Ovary (tissue), 7 donors: ENCODE measurements at regions not wholly inside any gene's neighbourhood (a gene's known extent, or its start where the extent isn't known, plus 50 kb on each side); places are given as distances from the start of the nearest gene placed in this dataset.

Source experiments
- DNase-seq, 5 donors: peaks; one replicate each; pipeline ENCODE4 v3.0.0-alpha.2; 2019 to 2020
- H3K27ac ChIP-seq, 2 donors: fragments of 200-600 bp; one replicate each; pipeline versions ENCODE4 v1.5.1 to v1.8.0; 2019 to 2022
- H3K27me3 ChIP-seq: fragments of 200-600 bp; one replicate; pipeline ENCODE4 v1.8.0; 2022
- H3K36me3 ChIP-seq: fragments of 200-600 bp; sonication (generic); one replicate; pipeline ENCODE4 v1.5.1; 2019
- H3K4me1 ChIP-seq: one replicate; pipeline ENCODE4 v1.8.1; 2013; ENCODE audit warnings: mild to moderate bottlenecking, moderate library complexity; ENCODE audit not compliant: insufficient read depth
- H3K4me3 ChIP-seq: fragments of 200-600 bp; sonication (generic); one replicate; pipeline ENCODE4 v1.5.1; 2017
- H3K9me3 ChIP-seq, 2 donors: fragments of 200-600 bp in 1 of 2; sonication (generic) in 1 of 2; one replicate each; pipeline versions ENCODE4 v1.5.1 to v1.8.1; 2013 to 2019; ENCODE audit warnings: mild to moderate bottlenecking in 1 of 2, moderate library complexity in 1 of 2
- CTCF ChIP-seq, 3 donors: fragments of 450-650 bp in 2 of 3; fragments of 200-600 bp in 1 of 3; IDR thresholded peaks; one replicate each; pipeline versions ENCODE4 v1.5.1 to v1.8.0; 2016 to 2022; ENCODE audit warnings: antibody characterized with exemption in 3 of 3, mild to moderate bottlenecking in 1 of 3
- EP300 ChIP-seq: sonication (generic); formaldehyde crosslinking; IDR thresholded peaks from one replicate; pipeline ENCODE4 v1.6.1; 2017; ENCODE audit warnings: antibody characterized with exemption
- POLR2A ChIP-seq: fragments of 450-650 bp; IDR thresholded peaks from one replicate; pipeline ENCODE4 v1.6.1; 2017; ENCODE audit warnings: antibody characterized with exemption, mild to moderate bottlenecking, moderate library complexity
- WGBS, 3 donors: extraction: QIAGEN DNeasy Blood & Tissue Kit in 1 of 3; methylation state at CpG; one replicate each; pipeline versions ENCODE4 v1.1.5 to v1.1.7; 2013 to 2017; 5-methylcytosine and 5-hydroxymethylcytosine counted together
- intact Hi-C, 4 donors: fragments of 100-400 bp; cut with DNase I; formaldehyde crosslinking; loops; one replicate each; pipeline versions ENCODE4 v1.11.0 to v1.15.1; 2022 to 2023
- donor health status: DM: no; HTN: no; CAD: no; lungs with moderate emphysema.
- donor health status: DM: no; HTN: no; CAD: no.
- donor health status: Bipolar disorder and iron deficiency.
- donor health status: DM: no; HTN: no; CAD: no.
- donor health status: DM: yes; HTN: yes; CAD: no.

- H3K27me3 ChIP-seq = no peaks in the 10 kb centered on the region
- TF ChIP-seq EP300 (no peak), POLR2A (no peak), CTCF (IDR thresholded peaks at IDR 0.05) (no peak)
- H3K4me3 ChIP-seq = no peak overlapping the region
- H3K36me3 ChIP-seq = no peaks in the 10 kb centered on the region
- no peaks in the 10 kb centered on the region for H3K4me1 ChIP-seq
- intact Hi-C loops = no loop called here
- WGBS, 3 donors = 74 to 87% (median 76%) methylated on average over 3 of the region's 3 CpGs
- DNase-seq = no peak
- H3K27ac ChIP-seq = no peak overlapping the region
- peaks cover 0 to 5% of the 10 kb centered on the region in 2 donors for H3K9me3 ChIP-seq
These were observed 68.4 kb upstream of the BCAT1 start for GRCh38 chr12:25017336-25017735.

DNA sequence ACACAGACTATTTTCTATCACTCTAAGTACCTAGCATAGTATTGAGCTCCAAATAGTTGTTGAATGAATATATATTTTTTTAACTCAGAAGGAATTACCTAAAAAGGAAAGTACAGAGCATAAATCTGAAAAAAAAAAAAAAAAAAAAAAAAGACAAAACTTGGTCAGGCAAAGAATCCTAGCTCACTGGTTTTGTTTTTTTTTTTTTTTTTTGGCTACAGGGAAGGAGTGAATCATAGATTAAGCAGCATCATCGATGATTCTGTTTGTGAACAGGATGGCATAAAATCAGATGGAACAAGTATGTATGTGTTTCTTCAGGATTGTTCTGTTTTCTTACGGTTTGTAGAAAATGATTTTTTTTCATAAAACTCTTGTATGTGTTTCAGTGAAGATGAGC is 66.1 kb upstream of the BCAT1 start:
- TF ChIP-seq CTCF (IDR thresholded peaks at IDR 0.05) (no peak), EP300 (no peak), POLR2A (no peak)
- Histone ChIP-seq H3K27me3 (no peaks in the 10 kb centered on the region), H3K27ac (no peak overlapping the region), H3K4me1 (no peaks in the 10 kb centered on the region), H3K36me3 (no peaks in the 10 kb centered on the region), H3K9me3 (peaks cover 0 to 5% of the 10 kb centered on the region in 2 donors), H3K4me3 (no peak overlapping the region)
- intact Hi-C loops = no loop called here
- DNase-seq = no peak
- 42 to 51% (median 50%) methylated on average over 2 of the region's 2 CpGs for WGBS, 3 donors

DNA sequence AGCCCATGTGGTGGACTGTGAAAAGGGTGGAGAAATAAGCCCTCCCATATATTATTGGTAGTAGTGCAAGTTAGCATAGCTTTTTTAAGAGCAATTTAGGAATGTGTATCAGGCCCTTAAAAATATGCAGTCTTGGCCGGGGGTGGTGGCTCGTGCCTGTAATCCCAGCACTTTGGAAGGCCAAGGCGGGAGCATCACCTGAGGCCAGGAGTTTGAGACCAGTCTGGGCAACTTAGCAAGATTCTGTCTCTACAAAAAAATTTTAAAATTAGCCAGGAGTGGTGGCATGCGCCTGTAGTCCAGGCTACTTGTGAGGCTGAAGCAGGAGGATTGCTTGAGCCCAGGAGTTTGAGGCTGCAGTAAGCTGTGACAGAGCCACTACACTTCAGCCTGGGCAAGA is 64.2 kb upstream of the BCAT1 start:
- H3K4me1 ChIP-seq = no peaks in the 10 kb centered on the region
- 86 to 92% (median 87%) methylated on average over 4 of the region's 4 CpGs for WGBS, 3 donors
- no peaks in the 10 kb centered on the region for H3K9me3 ChIP-seq
- H3K27ac ChIP-seq = no peak overlapping the region
- no peak for TF ChIP-seq EP300
- TF ChIP-seq POLR2A = no peak
- no peak for TF ChIP-seq CTCF (IDR thresholded peaks at IDR 0.05)
- H3K27me3 ChIP-seq = no peaks in the 10 kb centered on the region
- intact Hi-C loops = no loop called here
- no peaks in the 10 kb centered on the region for H3K36me3 ChIP-seq
- no peak overlapping the region for H3K4me3 ChIP-seq
- DNase-seq = no peak

- Histone ChIP-seq H3K9me3 (no peaks in the 10 kb centered on the region), H3K27me3 (no peaks in the 10 kb centered on the region), H3K4me3 (no peak overlapping the region), H3K27ac (no peak overlapping the region), H3K36me3 (no peaks in the 10 kb centered on the region), H3K4me1 (no peaks in the 10 kb centered on the region)
- DNase-seq = no peak
- 93 to 98% (median 97%) methylated on average over 2 of the region's 2 CpGs for WGBS, 3 donors
- TF ChIP-seq EP300 = no peak
- TF ChIP-seq CTCF (IDR thresholded peaks at IDR 0.05) = no peak
- no peak for TF ChIP-seq POLR2A
- intact Hi-C loops = no loop called here
These were observed 60.7 kb upstream of the BCAT1 start for GRCh38 chr12:25009496-25010092.
